ENCODE measurements at regions not wholly inside any gene's neighbourhood (a gene's known extent, or its start where the extent isn't known, plus 50 kb on each side); places are given as distances from the start of the nearest gene placed in this dataset.

- Histone ChIP-seq H3K36me3 (ENCODE audit: insufficient read depth, low read length) (no peaks in the 10 kb centered on the region), H3K27ac (ENCODE audit: low read depth, low read length) (no peak overlapping the region), H4K20me1 (ENCODE audit: insufficient read depth, low read length) (no peaks in the 10 kb centered on the region), H3K27me3 (ENCODE audit: insufficient read depth, low read length) (no peaks in the 10 kb centered on the region), H3K9me3 (ENCODE audit: low read depth, low read length) (no peaks in the 10 kb centered on the region), H2AFZ (ENCODE audit: low read length) (no peak overlapping the region), H3K79me2 (ENCODE audit: insufficient read depth, low read length) (no peaks in the 10 kb centered on the region), H3K4me2 (ENCODE audit: insufficient read depth, low read length) (no peak overlapping the region), H3K4me3 (ENCODE audit: insufficient read depth, low read length) (no peak overlapping the region), H3K4me1 (ENCODE audit: insufficient read depth, low read length) (no peaks in the 10 kb centered on the region)
- no peak for DNase-seq (ENCODE audit: insufficient read length, low spot score, missing footprints)
- no peak for TF ChIP-seq CTCF (IDR thresholded peaks at IDR 0.05; ENCODE audit: extremely low read depth, low read depth, low read length)
Observed at GRCh38 chr14:22096514-22096895, 422.9 kb upstream of the OR4E1 start.

GRCh38 chr14:22095860-22096513, 422.4 kb upstream of the OR4E1 start:
- Histone ChIP-seq H3K79me2 (ENCODE audit: insufficient read depth, low read length) (no peaks in the 10 kb centered on the region), H3K27me3 (ENCODE audit: insufficient read depth, low read length) (no peaks in the 10 kb centered on the region), H3K4me1 (ENCODE audit: insufficient read depth, low read length) (no peaks in the 10 kb centered on the region), H3K36me3 (ENCODE audit: insufficient read depth, low read length) (no peaks in the 10 kb centered on the region), H2AFZ (ENCODE audit: low read length) (no peak overlapping the region), H4K20me1 (ENCODE audit: insufficient read depth, low read length) (no peaks in the 10 kb centered on the region), H3K4me3 (ENCODE audit: insufficient read depth, low read length) (no peak overlapping the region), H3K27ac (ENCODE audit: low read depth, low read length) (no peak overlapping the region), H3K9me3 (ENCODE audit: low read depth, low read length) (no peaks in the 10 kb centered on the region), H3K4me2 (ENCODE audit: insufficient read depth, low read length) (no peak overlapping the region)
- TF ChIP-seq CTCF (IDR thresholded peaks at IDR 0.05; ENCODE audit: extremely low read depth, low read depth, low read length) = no peak
- DNase-seq (ENCODE audit: insufficient read length, low spot score, missing footprints) = no peak

GRCh38 chr14:22089940-22090339, 416.3 kb upstream of the OR4E1 start:
- H3K4me1 ChIP-seq (ENCODE audit: insufficient read depth, low read length) = no peaks in the 10 kb centered on the region
- H3K4me2 ChIP-seq (ENCODE audit: insufficient read depth, low read length) = no peak overlapping the region
- no peaks in the 10 kb centered on the region for H3K79me2 ChIP-seq (ENCODE audit: insufficient read depth, low read length)
- no peaks in the 10 kb centered on the region for H4K20me1 ChIP-seq (ENCODE audit: insufficient read depth, low read length)
- H3K9me3 ChIP-seq (ENCODE audit: low read depth, low read length) = no peaks in the 10 kb centered on the region
- no peak for TF ChIP-seq CTCF (IDR thresholded peaks at IDR 0.05; ENCODE audit: extremely low read depth, low read depth, low read length)
- no peaks in the 10 kb centered on the region for H3K27me3 ChIP-seq (ENCODE audit: insufficient read depth, low read length)
- DNase-seq (ENCODE audit: insufficient read length, low spot score, missing footprints) = no peak
- no peaks in the 10 kb centered on the region for H3K36me3 ChIP-seq (ENCODE audit: insufficient read depth, low read length)
- H3K27ac ChIP-seq (ENCODE audit: low read depth, low read length) = no peak overlapping the region
- H2AFZ ChIP-seq (ENCODE audit: low read length) = no peak overlapping the region
- H3K4me3 ChIP-seq (ENCODE audit: insufficient read depth, low read length) = no peak overlapping the region

GRCh38 chr14:22088614-22089342, 415.2 kb upstream of the OR4E1 start:
- Histone ChIP-seq H3K4me2 (ENCODE audit: insufficient read depth, low read length) (no peak overlapping the region), H3K27ac (ENCODE audit: low read depth, low read length) (no peak overlapping the region)

More at GRCh38 chr14:22088614-22089342, 415.2 kb upstream of the OR4E1 start:
- no peaks in the 10 kb centered on the region for H3K79me2 ChIP-seq (ENCODE audit: insufficient read depth, low read length)
- H3K27me3 ChIP-seq (ENCODE audit: insufficient read depth, low read length) = no peaks in the 10 kb centered on the region
- no peak overlapping the region for H2AFZ ChIP-seq (ENCODE audit: low read length)
- TF ChIP-seq CTCF (IDR thresholded peaks at IDR 0.05; ENCODE audit: extremely low read depth, low read depth, low read length) = no peak
- DNase-seq (ENCODE audit: insufficient read length, low spot score, missing footprints) = no peak
- no peaks in the 10 kb centered on the region for H3K9me3 ChIP-seq (ENCODE audit: low read depth, low read length)
- H4K20me1 ChIP-seq (ENCODE audit: insufficient read depth, low read length) = no peaks in the 10 kb centered on the region
- no peaks in the 10 kb centered on the region for H3K4me1 ChIP-seq (ENCODE audit: insufficient read depth, low read length)
- H3K4me3 ChIP-seq (ENCODE audit: insufficient read depth, low read length) = no peak overlapping the region
- no peaks in the 10 kb centered on the region for H3K36me3 ChIP-seq (ENCODE audit: insufficient read depth, low read length)

All from osteoblast (primary cell).